GM19193 (cell line): ENCODE measurements at regions not wholly inside any gene's neighbourhood (a gene's known extent, or its start where the extent isn't known, plus 50 kb on each side); places are given as distances from the start of the nearest gene placed in this dataset.

Experiments
- POLR2A ChIP-seq: IDR thresholded peaks from 4 replicates; pipeline ENCODE4 v1.6.1; 2011; ENCODE audit not compliant: insufficient read depth, insufficient read length; ENCODE audit errors: extremely low read depth

GRCh38 chr1:187787736-187788135, 959.0 kb downstream of the PLA2G4A start:
- no peak for TF ChIP-seq POLR2A

GRCh38 chr1:187788718-187789117, 960.0 kb downstream of the PLA2G4A start:
- TF ChIP-seq POLR2A, result no peak

GRCh38 chr1:187790724-187791123, 962.0 kb downstream of the PLA2G4A start:
- no peak for TF ChIP-seq POLR2A

GRCh38 chr1:187794561-187794960, 965.8 kb downstream of the PLA2G4A start:
- TF ChIP-seq POLR2A, result no peak

- no peak for TF ChIP-seq POLR2A
These were observed 980.8 kb downstream of the PLA2G4A start for GRCh38 chr1:187809549-187809948.

GRCh38 chr1:187816646-187817045, 987.9 kb downstream of the PLA2G4A start:
- TF ChIP-seq POLR2A, result no peak

- TF ChIP-seq POLR2A, result no peak
These were observed 989.0 kb downstream of the PLA2G4A start for GRCh38 chr1:187817782-187818181.

GRCh38 chr1:187819086-187819485, 990.3 kb downstream of the PLA2G4A start:
- no peak for TF ChIP-seq POLR2A

GRCh38 chr1:187836557-187836956, 1007.8 kb downstream of the PLA2G4A start:
- no peak for TF ChIP-seq POLR2A

- TF ChIP-seq POLR2A, result no peak
These were observed 1009.0 kb downstream of the PLA2G4A start for GRCh38 chr1:187837787-187838186.

- no peak for TF ChIP-seq POLR2A
These were observed 1009.9 kb downstream of the PLA2G4A start for GRCh38 chr1:187838335-187839293.

- no peak for TF ChIP-seq POLR2A
These were observed 1011.1 kb downstream of the PLA2G4A start for GRCh38 chr1:187839873-187840272.

GRCh38 chr1:187840557-187840956, 1011.8 kb downstream of the PLA2G4A start:
- TF ChIP-seq POLR2A, result no peak

GRCh38 chr1:187842406-187843165, 1013.8 kb downstream of the PLA2G4A start:
- no peak for TF ChIP-seq POLR2A

- TF ChIP-seq POLR2A, result no peak
These were observed 1015.6 kb downstream of the PLA2G4A start for GRCh38 chr1:187844313-187844712.

- no peak for TF ChIP-seq POLR2A
These were observed 1018.8 kb downstream of the PLA2G4A start for GRCh38 chr1:187847531-187847930.
